ENCODE measurements at regions not wholly inside any gene's neighbourhood (a gene's known extent, or its start where the extent isn't known, plus 50 kb on each side); places are given as distances from the start of the nearest gene placed in this dataset.

DNA sequence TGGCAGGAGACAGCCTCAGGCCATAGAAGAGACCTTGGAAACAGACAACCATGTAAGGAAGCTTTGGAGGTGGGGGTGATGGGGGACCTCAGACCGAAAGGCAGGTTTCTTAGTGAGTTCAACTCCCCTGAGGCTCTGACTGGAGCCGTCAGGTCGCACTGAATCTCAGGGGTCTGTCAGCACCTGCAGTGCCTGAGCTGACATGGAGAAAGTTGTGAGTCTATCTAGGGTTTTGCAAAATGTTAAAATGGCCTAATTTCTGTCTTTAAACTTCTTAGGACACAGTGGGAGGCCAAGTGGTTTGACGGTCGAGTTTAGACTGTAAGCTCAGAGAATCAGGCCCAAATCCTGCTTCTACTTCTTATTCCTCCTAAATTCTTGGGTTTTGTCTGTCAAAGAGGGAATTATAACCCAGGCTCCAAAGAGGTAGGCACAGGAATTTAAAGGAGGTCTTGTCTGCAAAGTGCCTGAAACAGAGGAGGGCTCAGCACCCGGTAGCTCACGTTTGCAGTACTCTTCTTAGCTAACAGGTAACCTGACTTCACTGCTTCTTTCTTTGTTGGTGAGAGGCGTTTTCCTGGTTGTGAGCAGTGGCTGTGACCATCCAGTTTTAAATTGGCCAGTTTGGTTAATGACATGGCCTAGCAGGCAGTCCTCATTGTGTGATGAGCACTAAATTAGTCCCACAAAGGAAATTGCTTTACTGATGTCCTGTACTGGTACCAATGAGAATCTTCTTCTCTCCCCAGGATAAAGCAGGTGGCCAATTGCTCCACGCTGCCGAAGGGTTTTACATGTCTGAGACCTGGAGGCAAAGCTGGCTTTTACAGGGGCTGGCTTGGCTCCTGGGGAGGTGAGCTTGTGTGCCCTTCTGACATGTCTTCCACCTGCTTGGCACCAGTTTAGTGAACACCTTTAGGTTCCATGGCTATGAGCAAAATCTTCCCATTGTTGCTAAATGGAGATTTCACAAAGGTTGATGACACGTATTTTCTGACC is 95.7 kb downstream of the MYCN start:
- TF ChIP-seq, protein P1, sequence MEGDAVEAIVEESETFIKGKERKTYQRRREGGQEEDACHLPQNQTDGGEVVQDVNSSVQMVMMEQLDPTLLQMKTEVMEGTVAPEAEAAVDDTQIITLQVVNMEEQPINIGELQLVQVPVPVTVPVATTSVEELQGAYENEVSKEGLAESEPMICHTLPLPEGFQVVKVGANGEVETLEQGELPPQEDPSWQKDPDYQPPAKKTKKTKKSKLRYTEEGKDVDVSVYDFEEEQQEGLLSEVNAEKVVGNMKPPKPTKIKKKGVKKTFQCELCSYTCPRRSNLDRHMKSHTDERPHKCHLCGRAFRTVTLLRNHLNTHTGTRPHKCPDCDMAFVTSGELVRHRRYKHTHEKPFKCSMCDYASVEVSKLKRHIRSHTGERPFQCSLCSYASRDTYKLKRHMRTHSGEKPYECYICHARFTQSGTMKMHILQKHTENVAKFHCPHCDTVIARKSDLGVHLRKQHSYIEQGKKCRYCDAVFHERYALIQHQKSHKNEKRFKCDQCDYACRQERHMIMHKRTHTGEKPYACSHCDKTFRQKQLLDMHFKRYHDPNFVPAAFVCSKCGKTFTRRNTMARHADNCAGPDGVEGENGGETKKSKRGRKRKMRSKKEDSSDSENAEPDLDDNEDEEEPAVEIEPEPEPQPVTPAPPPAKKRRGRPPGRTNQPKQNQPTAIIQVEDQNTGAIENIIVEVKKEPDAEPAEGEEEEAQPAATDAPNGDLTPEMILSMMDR (IDR thresholded peaks at IDR 0.05), result no peak
- no peak for TF ChIP-seq POLR2A (IDR thresholded peaks at IDR 0.05)
